Left ventricle myocardium inferior (tissue), 1 donor: ENCODE measurements at regions not wholly inside any gene's neighbourhood (a gene's known extent, or its start where the extent isn't known, plus 50 kb on each side); places are given as distances from the start of the nearest gene placed in this dataset.

Experiments used
- DNase-seq: peaks from one replicate; pipeline ENCODE4 v3.0.0-alpha.2; 2020
- H3K27ac ChIP-seq: fragments of 200-600 bp; replicated peaks from 2 replicates; pipeline ENCODE4 v1.8.0; 2021
- H3K27me3 ChIP-seq: fragments of 200-600 bp; 2 replicates; pipeline ENCODE4 v1.8.0; 2021; ENCODE audit warnings: low read depth
- H3K36me3 ChIP-seq: fragments of 200-600 bp; 2 replicates; pipeline ENCODE4 v1.8.0; 2021
- H3K4me1 ChIP-seq: fragments of 200-600 bp; 2 replicates; pipeline ENCODE4 v1.8.0; 2021
- H3K4me3 ChIP-seq: fragments of 200-600 bp; 2 replicates; pipeline ENCODE4 v1.8.0; 2021; ENCODE audit warnings: mild to moderate bottlenecking, moderate library complexity
- H3K9me3 ChIP-seq: fragments of 200-600 bp; replicated peaks from 2 replicates; pipeline ENCODE4 v1.8.0; 2021
- intact Hi-C: fragments of 100-400 bp; cut with micrococcal nuclease; formaldehyde crosslinking; loops from one replicate; pipeline ENCODE4 v1.11.0; 2022
- TF ChIP-seq, protein P1 (sequence below): fragments of 200-600 bp; IDR thresholded peaks from 2 replicates; pipeline ENCODE4 v1.8.0; 2021; ENCODE audit warnings: antibody characterized with exemption, mild to moderate bottlenecking, borderline replicate concordance
- donor health status: DM: no; HTN: yes; CAD: no; lungs with severe emphysema.

DNA sequence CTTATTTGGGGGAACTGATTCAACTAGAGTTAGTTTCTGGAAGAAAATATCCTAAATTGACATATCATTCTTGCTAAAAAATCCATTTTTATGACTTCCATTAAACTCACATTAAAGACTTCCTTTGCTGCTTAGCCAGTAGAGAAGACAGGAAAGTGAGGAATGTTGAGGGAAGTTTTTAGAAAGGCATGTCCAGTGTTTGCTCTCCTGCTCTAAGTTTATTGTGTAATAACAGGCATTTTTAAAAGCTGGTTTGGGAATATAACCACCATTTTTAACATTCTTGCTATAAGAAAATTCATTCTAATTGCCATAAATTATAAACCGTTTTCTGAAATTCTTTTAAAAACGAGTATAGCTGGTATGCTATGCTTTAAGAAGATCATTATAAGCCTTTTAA is 428.0 kb downstream of the RAP2B start:
- no peaks in the 10 kb centered on the region for H3K4me1 ChIP-seq
- TF ChIP-seq, protein P1, sequence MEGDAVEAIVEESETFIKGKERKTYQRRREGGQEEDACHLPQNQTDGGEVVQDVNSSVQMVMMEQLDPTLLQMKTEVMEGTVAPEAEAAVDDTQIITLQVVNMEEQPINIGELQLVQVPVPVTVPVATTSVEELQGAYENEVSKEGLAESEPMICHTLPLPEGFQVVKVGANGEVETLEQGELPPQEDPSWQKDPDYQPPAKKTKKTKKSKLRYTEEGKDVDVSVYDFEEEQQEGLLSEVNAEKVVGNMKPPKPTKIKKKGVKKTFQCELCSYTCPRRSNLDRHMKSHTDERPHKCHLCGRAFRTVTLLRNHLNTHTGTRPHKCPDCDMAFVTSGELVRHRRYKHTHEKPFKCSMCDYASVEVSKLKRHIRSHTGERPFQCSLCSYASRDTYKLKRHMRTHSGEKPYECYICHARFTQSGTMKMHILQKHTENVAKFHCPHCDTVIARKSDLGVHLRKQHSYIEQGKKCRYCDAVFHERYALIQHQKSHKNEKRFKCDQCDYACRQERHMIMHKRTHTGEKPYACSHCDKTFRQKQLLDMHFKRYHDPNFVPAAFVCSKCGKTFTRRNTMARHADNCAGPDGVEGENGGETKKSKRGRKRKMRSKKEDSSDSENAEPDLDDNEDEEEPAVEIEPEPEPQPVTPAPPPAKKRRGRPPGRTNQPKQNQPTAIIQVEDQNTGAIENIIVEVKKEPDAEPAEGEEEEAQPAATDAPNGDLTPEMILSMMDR: no peak
- no peaks in the 10 kb centered on the region for H3K36me3 ChIP-seq
- no peak overlapping the region for H3K4me3 ChIP-seq
- intact Hi-C loops: no loop called here
- no peaks in the 10 kb centered on the region for H3K9me3 ChIP-seq
- no peaks in the 10 kb centered on the region for H3K27me3 ChIP-seq
- no peak for DNase-seq
- no peak overlapping the region for H3K27ac ChIP-seq

DNA sequence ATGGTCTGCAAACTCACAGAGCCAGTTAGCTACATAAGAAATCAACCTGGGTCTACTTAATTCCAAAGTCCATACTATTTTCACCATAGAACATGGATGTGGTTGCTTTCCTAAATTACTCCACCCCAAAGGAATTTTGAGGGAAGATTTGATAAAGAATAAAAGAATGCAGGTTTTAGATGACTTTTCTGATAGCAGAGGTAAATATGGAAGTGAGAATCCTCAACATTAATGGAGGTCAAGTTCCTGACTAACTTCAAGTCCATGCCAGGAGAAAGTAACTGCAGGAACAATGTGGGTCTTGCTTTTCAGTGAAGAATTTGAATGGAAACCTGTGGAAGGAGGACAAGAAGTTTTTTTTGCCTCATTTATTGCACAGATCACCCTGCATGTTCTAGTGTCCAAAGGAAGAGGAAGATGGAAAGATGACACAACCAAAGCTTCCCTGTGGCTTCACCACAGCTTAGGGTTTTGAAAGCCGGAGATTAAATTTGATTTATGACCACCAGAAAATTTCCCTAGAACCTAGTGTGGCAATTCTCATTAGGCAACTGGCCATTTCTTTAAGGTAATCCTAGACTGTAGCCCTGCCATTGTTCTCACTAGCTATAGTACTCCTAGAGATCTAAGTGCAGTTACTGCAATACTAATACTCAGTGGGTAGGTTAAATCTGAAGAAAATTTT is 429.7 kb downstream of the RAP2B start:
- no peaks in the 10 kb centered on the region for H3K27me3 ChIP-seq
- no peaks in the 10 kb centered on the region for H3K36me3 ChIP-seq
- intact Hi-C loops: no loop called here
- no peak for DNase-seq
- H3K4me3 ChIP-seq: no peak overlapping the region
- no peaks in the 10 kb centered on the region for H3K9me3 ChIP-seq
- no peak overlapping the region for H3K27ac ChIP-seq
- H3K4me1 ChIP-seq: no peaks in the 10 kb centered on the region
- TF ChIP-seq, protein P1: no peak

DNA sequence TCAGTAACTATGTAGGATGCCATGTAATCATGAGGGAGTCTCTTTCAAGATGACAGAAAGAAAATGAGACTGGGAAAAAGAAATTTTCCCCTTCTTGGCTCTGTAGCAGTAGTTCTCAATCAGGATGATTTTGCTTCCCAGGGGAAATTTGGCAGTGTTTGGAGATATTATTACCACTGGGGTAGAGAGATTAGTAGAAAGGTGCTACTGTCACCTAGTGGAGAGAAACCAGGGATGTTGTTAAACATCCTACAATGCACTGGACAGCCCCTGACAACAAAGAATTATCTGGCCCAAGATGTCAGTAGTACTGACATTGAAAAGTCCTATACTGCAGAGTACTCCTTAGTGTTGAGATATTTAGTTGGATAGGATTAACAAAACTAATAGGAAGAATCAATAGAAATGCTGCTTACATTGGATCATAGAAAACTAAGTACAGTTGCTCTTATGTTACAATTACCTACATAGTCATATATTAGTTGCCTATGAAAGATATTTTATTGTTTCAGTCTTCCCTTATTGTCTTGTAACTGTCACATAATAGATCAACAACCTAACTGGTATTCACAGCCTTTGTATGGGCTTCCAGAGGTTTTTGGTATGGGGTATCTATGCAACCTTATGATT is 433.3 kb downstream of the RAP2B start:
- Histone ChIP-seq H3K27me3 (no peaks in the 10 kb centered on the region), H3K9me3 (no peaks in the 10 kb centered on the region), H3K4me1 (peaks cover 11% of the 10 kb centered on the region), H3K27ac (no peak overlapping the region), H3K36me3 (no peaks in the 10 kb centered on the region), H3K4me3 (no peak overlapping the region)
- DNase-seq: no peak
- intact Hi-C loops: no loop called here
- TF ChIP-seq, protein P1: peak; percentile 66

DNA sequence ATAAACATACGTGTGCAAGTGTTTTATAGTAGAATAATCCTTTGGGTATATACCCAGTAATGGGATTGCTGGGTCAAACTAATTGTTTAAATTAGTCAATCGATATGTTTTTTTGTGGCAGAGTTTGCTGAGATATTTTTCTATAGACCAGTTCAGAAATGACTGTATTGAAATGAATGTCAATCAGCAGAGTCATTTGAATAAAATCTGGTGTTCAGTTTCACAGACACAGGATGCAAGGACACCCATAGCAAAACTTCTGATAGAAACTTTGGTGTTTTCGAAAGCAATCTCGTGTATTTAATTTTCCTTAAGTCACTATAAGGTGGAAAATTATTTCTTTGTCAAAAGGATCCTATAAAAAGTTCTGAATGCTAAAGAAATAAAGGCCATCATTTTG is 434.4 kb downstream of the RAP2B start:
- Histone ChIP-seq H3K4me3 (no peak overlapping the region), H3K4me1 (peaks cover 16% of the 10 kb centered on the region), H3K9me3 (no peaks in the 10 kb centered on the region), H3K27me3 (no peaks in the 10 kb centered on the region), H3K27ac (no peak overlapping the region), H3K36me3 (no peaks in the 10 kb centered on the region)
- intact Hi-C loops: no loop called here
- TF ChIP-seq, protein P1: no peak
- DNase-seq: no peak

DNA sequence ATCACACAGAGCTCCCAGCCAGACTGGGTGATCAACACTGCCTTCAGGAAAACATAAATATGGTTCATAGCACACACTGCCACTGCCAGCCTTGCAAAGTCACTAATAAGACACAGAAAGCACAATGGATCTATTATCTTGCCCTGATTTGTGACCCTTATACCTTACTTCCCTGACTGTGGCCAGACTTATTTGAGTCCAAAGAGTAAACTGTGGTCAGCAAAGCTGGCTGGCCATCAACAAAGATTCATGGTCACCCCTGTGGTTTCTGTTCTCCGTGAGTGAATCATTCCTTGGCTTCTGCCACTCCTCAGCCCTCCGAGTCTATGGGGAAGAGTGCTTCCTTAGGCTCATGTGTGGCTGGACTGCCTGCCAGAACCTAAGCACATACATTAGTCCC is 437.7 kb downstream of the RAP2B start:
- H3K27me3 ChIP-seq: no peaks in the 10 kb centered on the region
- H3K4me3 ChIP-seq: no peak overlapping the region
- no peaks in the 10 kb centered on the region for H3K9me3 ChIP-seq
- H3K36me3 ChIP-seq: no peaks in the 10 kb centered on the region
- TF ChIP-seq, protein P1: no peak
- DNase-seq: no peak
- H3K27ac ChIP-seq: peak overlapping the region; percentile 76
- H3K4me1 ChIP-seq: peaks cover 21% of the 10 kb centered on the region
- intact Hi-C loops: no loop called here
